HepG2 (cell line): ENCODE measurements at regions not wholly inside any gene's neighbourhood (a gene's known extent, or its start where the extent isn't known, plus 50 kb on each side); places are given as distances from the start of the nearest gene placed in this dataset.

Experiments
- ATAC-seq: fragments of 200-7000 bp; cut with Tn5 transposase; 3 replicates; pipeline ENCODE4 v1.9.1; 2020; ENCODE audit warnings: mild to moderate bottlenecking, moderate library complexity
- BruUV-seq: library from RNA; stranded (reverse); fragments of 400-500 nt; replicated peaks from 2 replicates; lab custom pipeline; 2021; lab: Mats Ljungman, UMichigan
- CTCF ChIA-PET: fragments of 300-600 bp; formaldehyde crosslinking; extraction: SDS; loops from one replicate; lab custom pipeline; 2021; ENCODE audit warnings: low total read pairs, inconsistent platforms, low intra/inter-chr PET ratio; lab: Yijun Ruan, JAX
- POLR2A ChIA-PET: fragments of 350-600 bp; sonication (Branson Sonifier 250); formaldehyde crosslinking; loops from one replicate; lab custom pipeline; 2020; ENCODE audit warnings: antibody characterized with exemption, inconsistent platforms; lab: Yijun Ruan, JAX
- DNase-seq: peaks from one replicate; pipeline ENCODE4 v3.0.0-alpha.2; 2015; ENCODE audit warnings: low spot score
- FAIRE-seq: peaks from 3 replicates; lab custom pipeline; 2011; peaks lifted over from hg19 to GRCh38; lab: Jason Lieb, UNC
- H2AFZ ChIP-seq: one replicate; pipeline ENCODE4 v1.6.1; 2011; ENCODE audit warnings: low read length, inconsistent platforms
- H3K27ac ChIP-seq: fragments of 300-600 bp; 3 replicates; pipeline ENCODE4 v1.8.0; 2011; ENCODE audit warnings: mixed run types, mild to moderate bottlenecking, mixed read lengths, low read length, inconsistent platforms; ENCODE audit not compliant: insufficient read depth; ENCODE audit errors: extremely low read length
- H3K27me3 ChIP-seq, 2 experiments: fragments of 200-600 bp in 1 of 2; 2 replicates in 1 of 2; 3 replicates in 1 of 2; pipeline versions ENCODE4 v1.6.0 to v1.8.0; 2011; ENCODE audit warnings: low read length in 2 of 2, mild to moderate bottlenecking in 2 of 2, moderate library complexity in 2 of 2, inconsistent platforms in 1 of 2; ENCODE audit not compliant: insufficient read depth in 2 of 2, control insufficient read depth in 1 of 2
- H3K36me3 ChIP-seq, 2 experiments: fragments of 200-600 bp in 1 of 2; replicated peaks in 1 of 2; 2 replicates in 1 of 2; 3 replicates in 1 of 2; pipeline versions ENCODE4 v1.5.1 to v1.8.0; 2011; ENCODE audit warnings: low read length in 2 of 2, inconsistent platforms in 1 of 2; ENCODE audit not compliant: insufficient read depth in 2 of 2, control insufficient read depth in 1 of 2
- H3K4me1 ChIP-seq: 2 replicates; pipeline ENCODE4 v1.5.1; 2012; ENCODE audit warnings: low read length, inconsistent platforms; ENCODE audit not compliant: insufficient read depth
- H3K4me2 ChIP-seq: 2 replicates; pipeline ENCODE4 v1.6.0; 2011; ENCODE audit warnings: low read depth, low read length, inconsistent platforms
- H3K4me3 ChIP-seq, 3 experiments: fragments of 200-600 bp in 1 of 3; sonication (generic), shearing (Covaris generic) in 1 of 3; replicated peaks in 1 of 3; 2 replicates each; pipeline ENCODE4 v1.5.1; 2011 to 2016; ENCODE audit warnings: low read length in 3 of 3, inconsistent platforms in 2 of 3, low read depth in 2 of 3, mild to moderate bottlenecking in 2 of 3, control low read depth in 1 of 3, mixed read lengths in 1 of 3; ENCODE audit not compliant: insufficient read depth in 1 of 3
- H3K79me2 ChIP-seq: one replicate; pipeline ENCODE4 v1.6.1; 2011; ENCODE audit warnings: low read length, inconsistent platforms; ENCODE audit not compliant: insufficient read depth
- H3K9ac ChIP-seq: 2 replicates; pipeline ENCODE4 v1.6.0; 2011; ENCODE audit warnings: mild to moderate bottlenecking, low read depth, low read length, inconsistent platforms; ENCODE audit not compliant: insufficient read depth
- H3K9me3 ChIP-seq: 2 replicates; pipeline ENCODE4 v1.5.1; 2012; ENCODE audit warnings: mild to moderate bottlenecking, low read length
- H4K20me1 ChIP-seq: 2 replicates; pipeline ENCODE4 v1.6.0; 2011; ENCODE audit warnings: inconsistent platforms, mild to moderate bottlenecking, low read length, moderate library complexity; ENCODE audit not compliant: insufficient read depth
- FOXC1 ChIP-seq: sonication (generic); formaldehyde crosslinking; IDR thresholded peaks from 2 replicates; pipeline ENCODE4 v1.8.0; 2022; ENCODE audit warnings: mild to moderate bottlenecking, missing genetic modification reagents, borderline replicate concordance
- HNRNPLL ChIP-seq: fragments of 200-400 bp; formaldehyde crosslinking; IDR thresholded peaks from 2 replicates; pipeline ENCODE4 v1.6.1; 2017; ENCODE audit warnings: mild to moderate bottlenecking, low read depth, low read length; ENCODE audit not compliant: poor library complexity, severe bottlenecking
- TAF1 ChIP-seq: sonication (generic); formaldehyde crosslinking; IDR thresholded peaks from 2 replicates; pipeline ENCODE4 v1.4.0; 2020; ENCODE audit warnings: missing genetic modification reagents
- XRCC5 ChIP-seq: fragments of 200-400 bp; formaldehyde crosslinking; optimal IDR thresholded peaks from 2 replicates; pipeline ENCODE3; 2017; ENCODE audit warnings: mild to moderate bottlenecking, low read length
- ZNF253 ChIP-seq: sonication (generic); formaldehyde crosslinking; IDR thresholded peaks from 2 replicates; pipeline ENCODE4 v1.8.0; 2022; ENCODE audit warnings: mild to moderate bottlenecking, missing genetic modification reagents, borderline replicate concordance
- ZNF382 ChIP-seq: sonication (generic); formaldehyde crosslinking; IDR thresholded peaks from 2 replicates; pipeline ENCODE4 v1.5.0; 2020; ENCODE audit warnings: missing genetic modification reagents, mild to moderate bottlenecking, borderline replicate concordance
- ZNF660 ChIP-seq: sonication (generic); formaldehyde crosslinking; IDR thresholded peaks from 2 replicates; pipeline ENCODE4 v1.5.1; 2020; ENCODE audit warnings: mild to moderate bottlenecking, low read depth, missing genetic modification reagents, borderline replicate concordance
- ZSCAN29 ChIP-seq: sonication (generic); formaldehyde crosslinking; conservative IDR thresholded peaks from 2 replicates; pipeline ENCODE4 v1.4.0; 2020; ENCODE audit warnings: mild to moderate bottlenecking, missing genetic modification reagents
- WGBS: methylation state at CpG from one replicate; pipeline ENCODE4 v1.1.6; 2017; ENCODE audit warnings: low lambda C conversion rate; 5-methylcytosine and 5-hydroxymethylcytosine counted together
- in situ Hi-C: cut with HindIII; loops from 2 replicates; pipeline ENCODE4 v1.10.0; 2017; ENCODE audit warnings: low pct_unique_long_range_greater_than_20kb; ENCODE audit not compliant: extremely low pct_ligation_motif_present
- intact Hi-C: fragments of 100-400 bp; cut with micrococcal nuclease; formaldehyde crosslinking; loops from one replicate; pipeline ENCODE4 v1.10.0; 2022; ENCODE audit not compliant: unreplicated experiment
- TF ChIP-seq, protein P1 (sequence below): sonication (generic); formaldehyde crosslinking; conservative IDR thresholded peaks from 2 replicates; pipeline ENCODE4 v1.4.0; 2020; ENCODE audit warnings: mild to moderate bottlenecking, missing genetic modification reagents, moderate library complexity
- TF ChIP-seq, protein P2 (sequence below): IDR thresholded peaks from 2 replicates; pipeline ENCODE4 v1.6.1; 2016
- TF ChIP-seq, protein P3 (sequence below): sonication (generic); formaldehyde crosslinking; conservative IDR thresholded peaks from 2 replicates; pipeline ENCODE4 v1.8.0; 2022; ENCODE audit warnings: mild to moderate bottlenecking, moderate library complexity, missing genetic modification reagents
- TF ChIP-seq, protein P4 (sequence below): IDR thresholded peaks from 2 replicates; pipeline ENCODE4 v1.6.1; 2018; ENCODE audit warnings: missing genetic modification reagents, mild to moderate bottlenecking, missing compliant biosample characterization
- TF ChIP-seq, protein P5 (sequence below): sonication (generic); formaldehyde crosslinking; IDR thresholded peaks from 2 replicates; pipeline ENCODE4 v1.8.0; 2022; ENCODE audit warnings: mild to moderate bottlenecking, missing genetic modification reagents, borderline replicate concordance
- TF ChIP-seq, protein P6 (sequence below): sonication (generic); formaldehyde crosslinking; IDR thresholded peaks from 2 replicates; pipeline ENCODE4 v1.5.0; 2020; ENCODE audit warnings: missing genetic modification reagents

DNA sequence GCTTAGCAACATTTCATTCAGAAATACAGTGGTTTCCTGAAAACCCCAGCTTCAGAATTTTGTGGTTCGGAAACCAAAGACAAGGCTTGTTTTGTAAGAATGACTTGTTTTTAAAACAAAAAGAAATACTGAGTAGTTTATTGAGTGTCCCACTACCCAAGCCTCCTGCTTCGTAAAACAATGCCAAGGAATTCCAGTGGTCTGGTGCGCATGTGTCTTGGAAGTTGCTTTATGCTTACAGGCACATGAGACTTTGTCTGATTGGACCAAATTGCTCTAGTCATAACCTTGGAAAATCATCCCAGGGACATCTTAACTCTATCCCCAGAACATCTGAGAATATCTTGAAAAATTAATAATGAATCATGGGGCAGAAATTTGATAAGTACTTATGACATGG lies 77.1 kb upstream of the FST start (continued):
- TF ChIP-seq, protein P1, sequence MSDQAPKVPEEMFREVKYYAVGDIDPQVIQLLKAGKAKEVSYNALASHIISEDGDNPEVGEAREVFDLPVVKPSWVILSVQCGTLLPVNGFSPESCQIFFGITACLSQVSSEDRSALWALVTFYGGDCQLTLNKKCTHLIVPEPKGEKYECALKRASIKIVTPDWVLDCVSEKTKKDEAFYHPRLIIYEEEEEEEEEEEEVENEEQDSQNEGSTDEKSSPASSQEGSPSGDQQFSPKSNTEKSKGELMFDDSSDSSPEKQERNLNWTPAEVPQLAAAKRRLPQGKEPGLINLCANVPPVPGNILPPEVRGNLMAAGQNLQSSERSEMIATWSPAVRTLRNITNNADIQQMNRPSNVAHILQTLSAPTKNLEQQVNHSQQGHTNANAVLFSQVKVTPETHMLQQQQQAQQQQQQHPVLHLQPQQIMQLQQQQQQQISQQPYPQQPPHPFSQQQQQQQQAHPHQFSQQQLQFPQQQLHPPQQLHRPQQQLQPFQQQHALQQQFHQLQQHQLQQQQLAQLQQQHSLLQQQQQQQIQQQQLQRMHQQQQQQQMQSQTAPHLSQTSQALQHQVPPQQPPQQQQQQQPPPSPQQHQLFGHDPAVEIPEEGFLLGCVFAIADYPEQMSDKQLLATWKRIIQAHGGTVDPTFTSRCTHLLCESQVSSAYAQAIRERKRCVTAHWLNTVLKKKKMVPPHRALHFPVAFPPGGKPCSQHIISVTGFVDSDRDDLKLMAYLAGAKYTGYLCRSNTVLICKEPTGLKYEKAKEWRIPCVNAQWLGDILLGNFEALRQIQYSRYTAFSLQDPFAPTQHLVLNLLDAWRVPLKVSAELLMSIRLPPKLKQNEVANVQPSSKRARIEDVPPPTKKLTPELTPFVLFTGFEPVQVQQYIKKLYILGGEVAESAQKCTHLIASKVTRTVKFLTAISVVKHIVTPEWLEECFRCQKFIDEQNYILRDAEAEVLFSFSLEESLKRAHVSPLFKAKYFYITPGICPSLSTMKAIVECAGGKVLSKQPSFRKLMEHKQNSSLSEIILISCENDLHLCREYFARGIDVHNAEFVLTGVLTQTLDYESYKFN (CRISPR knock-in tag), result no peak
- TF ChIP-seq, protein P2, sequence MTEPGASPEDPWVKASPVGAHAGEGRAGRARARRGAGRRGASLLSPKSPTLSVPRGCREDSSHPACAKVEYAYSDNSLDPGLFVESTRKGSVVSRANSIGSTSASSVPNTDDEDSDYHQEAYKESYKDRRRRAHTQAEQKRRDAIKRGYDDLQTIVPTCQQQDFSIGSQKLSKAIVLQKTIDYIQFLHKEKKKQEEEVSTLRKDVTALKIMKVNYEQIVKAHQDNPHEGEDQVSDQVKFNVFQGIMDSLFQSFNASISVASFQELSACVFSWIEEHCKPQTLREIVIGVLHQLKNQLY (CRISPR knock-in tag), result no peak
- TF ChIP-seq ZNF253 (CRISPR knock-in tag) (no peak), ZNF382 (no peak)

DNA sequence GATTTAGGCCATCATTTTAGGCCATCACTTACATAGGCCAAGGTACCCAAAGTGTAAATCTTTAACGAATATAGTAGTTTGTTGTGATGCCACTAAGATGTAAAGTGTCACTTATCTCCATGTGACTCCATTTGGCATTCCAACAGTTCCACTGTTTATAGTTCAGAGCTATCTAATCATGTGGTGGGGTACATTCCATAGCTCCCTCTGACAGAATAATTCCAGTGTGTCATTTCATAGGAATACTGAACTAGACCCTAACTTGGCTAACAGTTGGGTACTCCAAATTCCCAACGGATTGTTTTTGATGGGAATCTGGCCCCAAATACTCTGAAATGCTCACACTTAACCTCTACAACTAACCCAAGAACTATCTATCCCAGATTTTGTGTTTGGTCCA lies 76.7 kb upstream of the FST start:
- intact Hi-C loops (no loop called here), in situ Hi-C loops (no loop called here)
- TF ChIP-seq HNRNPLL (no peak), TAF1 (CRISPR knock-in tag) (no peak), ZSCAN29 (CRISPR knock-in tag) (no peak), ZNF660 (no peak), FOXC1 (CRISPR knock-in tag) (no peak), XRCC5 (no peak)
- TF ChIP-seq, protein P3, sequence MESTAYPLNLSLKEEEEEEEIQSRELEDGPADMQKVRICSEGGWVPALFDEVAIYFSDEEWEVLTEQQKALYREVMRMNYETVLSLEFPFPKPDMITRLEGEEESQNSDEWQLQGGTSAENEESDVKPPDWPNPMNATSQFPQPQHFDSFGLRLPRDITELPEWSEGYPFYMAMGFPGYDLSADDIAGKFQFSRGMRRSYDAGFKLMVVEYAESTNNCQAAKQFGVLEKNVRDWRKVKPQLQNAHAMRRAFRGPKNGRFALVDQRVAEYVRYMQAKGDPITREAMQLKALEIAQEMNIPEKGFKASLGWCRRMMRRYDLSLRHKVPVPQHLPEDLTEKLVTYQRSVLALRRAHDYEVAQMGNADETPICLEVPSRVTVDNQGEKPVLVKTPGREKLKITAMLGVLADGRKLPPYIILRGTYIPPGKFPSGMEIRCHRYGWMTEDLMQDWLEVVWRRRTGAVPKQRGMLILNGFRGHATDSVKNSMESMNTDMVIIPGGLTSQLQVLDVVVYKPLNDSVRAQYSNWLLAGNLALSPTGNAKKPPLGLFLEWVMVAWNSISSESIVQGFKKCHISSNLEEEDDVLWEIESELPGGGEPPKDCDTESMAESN (CRISPR knock-in tag), result no peak
- TF ChIP-seq, protein P4, sequence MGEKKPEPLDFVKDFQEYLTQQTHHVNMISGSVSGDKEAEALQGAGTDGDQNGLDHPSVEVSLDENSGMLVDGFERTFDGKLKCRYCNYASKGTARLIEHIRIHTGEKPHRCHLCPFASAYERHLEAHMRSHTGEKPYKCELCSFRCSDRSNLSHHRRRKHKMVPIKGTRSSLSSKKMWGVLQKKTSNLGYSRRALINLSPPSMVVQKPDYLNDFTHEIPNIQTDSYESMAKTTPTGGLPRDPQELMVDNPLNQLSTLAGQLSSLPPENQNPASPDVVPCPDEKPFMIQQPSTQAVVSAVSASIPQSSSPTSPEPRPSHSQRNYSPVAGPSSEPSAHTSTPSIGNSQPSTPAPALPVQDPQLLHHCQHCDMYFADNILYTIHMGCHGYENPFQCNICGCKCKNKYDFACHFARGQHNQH (CRISPR knock-in tag), result no peak
- TF ChIP-seq, protein P5, sequence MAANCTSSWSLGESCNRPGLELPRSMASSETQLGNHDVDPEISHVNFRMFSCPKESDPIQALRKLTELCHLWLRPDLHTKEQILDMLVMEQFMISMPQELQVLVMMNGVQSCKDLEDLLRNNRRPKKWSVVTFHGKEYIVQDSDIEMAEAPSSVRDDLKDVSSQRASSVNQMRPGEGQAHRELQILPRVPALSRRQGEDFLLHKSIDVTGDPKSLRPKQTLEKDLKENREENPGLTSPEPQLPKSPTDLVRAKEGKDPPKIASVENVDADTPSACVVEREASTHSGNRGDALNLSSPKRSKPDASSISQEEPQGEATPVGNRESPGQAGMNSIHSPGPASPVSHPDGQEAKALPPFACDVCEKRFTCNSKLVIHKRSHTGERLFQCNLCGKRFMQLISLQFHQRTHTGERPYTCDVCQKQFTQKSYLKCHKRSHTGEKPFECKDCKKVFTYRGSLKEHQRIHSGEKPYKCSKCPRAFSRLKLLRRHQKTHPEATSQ (CRISPR knock-in tag), result no peak
- TF ChIP-seq, protein P6, sequence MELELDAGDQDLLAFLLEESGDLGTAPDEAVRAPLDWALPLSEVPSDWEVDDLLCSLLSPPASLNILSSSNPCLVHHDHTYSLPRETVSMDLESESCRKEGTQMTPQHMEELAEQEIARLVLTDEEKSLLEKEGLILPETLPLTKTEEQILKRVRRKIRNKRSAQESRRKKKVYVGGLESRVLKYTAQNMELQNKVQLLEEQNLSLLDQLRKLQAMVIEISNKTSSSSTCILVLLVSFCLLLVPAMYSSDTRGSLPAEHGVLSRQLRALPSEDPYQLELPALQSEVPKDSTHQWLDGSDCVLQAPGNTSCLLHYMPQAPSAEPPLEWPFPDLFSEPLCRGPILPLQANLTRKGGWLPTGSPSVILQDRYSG (CRISPR knock-in tag), result no peak
- Histone ChIP-seq H3K4me2 (no peak overlapping the region), H3K27ac (no peak overlapping the region), H3K79me2 (no peaks in the 10 kb centered on the region), H2AFZ (no peak overlapping the region), H4K20me1 (no peaks in the 10 kb centered on the region), H3K9me3 (no peaks in the 10 kb centered on the region), H3K27me3 (no peaks in the 10 kb centered on the region), H3K36me3 (no peaks in the 10 kb centered on the region), H3K4me3 (no peak overlapping the region), H3K9ac (no peak overlapping the region), H3K4me1 (no peaks in the 10 kb centered on the region)
- CTCF ChIA-PET, result no interaction called here
- ATAC-seq, result no peak
- FAIRE-seq, result no peak
- POLR2A ChIA-PET, result no interaction called here
- no peak for DNase-seq
- no TSS peak for BruUV-seq
- 3% methylated on average over 2 of the region's 2 CpGs for whole genome bisulfite sequencing
